H1 (cell line): ENCODE measurements at regions not wholly inside any gene's neighbourhood (a gene's known extent, or its start where the extent isn't known, plus 50 kb on each side); places are given as distances from the start of the nearest gene placed in this dataset.

Experiments
- CBX8 ChIP-seq: fragments of 300-800, 300-1000 bp; sonication (generic); IDR thresholded peaks from 2 replicates; pipeline ENCODE4 v1.7.1; 2016; ENCODE audit warnings: low read depth, low read length, borderline replicate concordance
- MAX ChIP-seq: IDR thresholded peaks from 2 replicates; pipeline ENCODE4 v1.6.1; 2012; ENCODE audit warnings: inconsistent platforms
- NRF1 ChIP-seq: IDR thresholded peaks from 2 replicates; pipeline ENCODE4 v1.6.1; 2011; ENCODE audit warnings: mild to moderate bottlenecking, low read depth, low read length, improper control_type of control experiment
- POLR2A ChIP-seq, 2 experiments: IDR thresholded peaks; 1 replicate in 1 of 2; 2 replicates in 1 of 2; pipeline ENCODE4 v1.6.1; 2011; ENCODE audit warnings: low read depth in 2 of 2, low read length in 2 of 2, mild to moderate bottlenecking in 2 of 2; ENCODE audit errors: control extremely low read depth in 1 of 2
- POLR2AphosphoS5 ChIP-seq: IDR thresholded peaks from 2 replicates; pipeline ENCODE4 v1.6.1; 2011; ENCODE audit warnings: low read depth, low read length
- RXRA ChIP-seq: IDR thresholded peaks from 2 replicates; pipeline ENCODE4 v1.6.1; 2011; ENCODE audit warnings: low read depth, mild to moderate bottlenecking, low read length, moderate library complexity; ENCODE audit not compliant: insufficient read depth
- TCF12 ChIP-seq: IDR thresholded peaks from 2 replicates; pipeline ENCODE4 v1.6.1; 2011; ENCODE audit warnings: low read depth, mild to moderate bottlenecking, low read length
- ZNF274 ChIP-seq: IDR thresholded peaks from 2 replicates; pipeline ENCODE4 v1.7.0; 2012; ENCODE audit warnings: low read length, borderline replicate concordance; ENCODE audit errors: extremely low read depth
- TF ChIP-seq, protein P1 (sequence below), 3 experiments: IDR thresholded peaks; 1 replicate in 2 of 3; 2 replicates in 1 of 3; pipeline versions ENCODE4 v1.5.1 to v1.6.1; 2011; ENCODE audit warnings: low read length in 3 of 3, mild to moderate bottlenecking in 3 of 3, inconsistent platforms in 2 of 3, low read depth in 1 of 3, moderate library complexity in 1 of 3; ENCODE audit not compliant: insufficient read depth in 1 of 3; ENCODE audit errors: control extremely low read depth in 1 of 3

DNA sequence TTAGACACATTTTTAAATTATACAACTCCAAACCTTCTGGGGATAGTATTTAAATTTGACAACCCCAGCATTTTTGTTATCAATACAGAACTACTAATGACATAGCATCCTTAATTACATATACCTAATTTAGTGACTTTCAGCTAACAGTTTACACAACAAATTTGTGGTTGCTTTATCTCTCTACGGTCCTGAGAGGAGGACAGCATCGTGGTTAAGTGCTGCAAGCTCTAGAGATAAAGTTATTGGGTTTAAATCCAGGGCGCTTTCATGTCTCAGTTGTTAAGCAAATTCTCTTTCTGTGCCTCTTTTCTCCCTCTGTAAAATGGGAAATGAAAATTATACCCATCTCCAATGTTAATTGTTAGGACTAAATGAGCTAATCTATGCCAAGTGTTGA lies 129.3 kb downstream of the METTL4 start:
- no peak for TF ChIP-seq POLR2AphosphoS5
- TF ChIP-seq NRF1 = no peak
- TF ChIP-seq RXRA = no peak
- TF ChIP-seq MAX = no peak
- TF ChIP-seq POLR2A (IDR thresholded peaks at IDR 0.05; ENCODE audit: control extremely low read depth in 1 of 2, low read depth in 2 of 2, low read length in 2 of 2) = no peak
- no peak for TF ChIP-seq CBX8
- TF ChIP-seq, protein P1, sequence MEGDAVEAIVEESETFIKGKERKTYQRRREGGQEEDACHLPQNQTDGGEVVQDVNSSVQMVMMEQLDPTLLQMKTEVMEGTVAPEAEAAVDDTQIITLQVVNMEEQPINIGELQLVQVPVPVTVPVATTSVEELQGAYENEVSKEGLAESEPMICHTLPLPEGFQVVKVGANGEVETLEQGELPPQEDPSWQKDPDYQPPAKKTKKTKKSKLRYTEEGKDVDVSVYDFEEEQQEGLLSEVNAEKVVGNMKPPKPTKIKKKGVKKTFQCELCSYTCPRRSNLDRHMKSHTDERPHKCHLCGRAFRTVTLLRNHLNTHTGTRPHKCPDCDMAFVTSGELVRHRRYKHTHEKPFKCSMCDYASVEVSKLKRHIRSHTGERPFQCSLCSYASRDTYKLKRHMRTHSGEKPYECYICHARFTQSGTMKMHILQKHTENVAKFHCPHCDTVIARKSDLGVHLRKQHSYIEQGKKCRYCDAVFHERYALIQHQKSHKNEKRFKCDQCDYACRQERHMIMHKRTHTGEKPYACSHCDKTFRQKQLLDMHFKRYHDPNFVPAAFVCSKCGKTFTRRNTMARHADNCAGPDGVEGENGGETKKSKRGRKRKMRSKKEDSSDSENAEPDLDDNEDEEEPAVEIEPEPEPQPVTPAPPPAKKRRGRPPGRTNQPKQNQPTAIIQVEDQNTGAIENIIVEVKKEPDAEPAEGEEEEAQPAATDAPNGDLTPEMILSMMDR (IDR thresholded peaks at IDR 0.05; ENCODE audit: control extremely low read depth in 1 of 3, insufficient read depth in 1 of 3, low read depth in 1 of 3, low read length in 3 of 3) = no peak
- TF ChIP-seq TCF12 = no peak
- no peak for TF ChIP-seq ZNF274
